H1 (cell line): ENCODE measurements at regions not wholly inside any gene's neighbourhood (a gene's known extent, or its start where the extent isn't known, plus 50 kb on each side); places are given as distances from the start of the nearest gene placed in this dataset.

Experiments
- CTCF ChIA-PET: fragments of 300-600 bp; sonication (Branson Sonifier 250); formaldehyde crosslinking; loops from one replicate; lab custom pipeline; 2021; ENCODE audit not compliant: partially characterized antibody; lab: Charles Lee
- POLR2A ChIA-PET: fragments of 300-600 bp; sonication (Branson Sonifier 250); formaldehyde crosslinking; loops from one replicate; lab custom pipeline; 2021; ENCODE audit warnings: inconsistent platforms; ENCODE audit not compliant: partially characterized antibody; lab: Charles Lee
- DNase-seq, 2 experiments: peaks; one replicate each; pipeline versions ENCODE4 v3.0.0 to v3.0.0-alpha.2; 2010 to 2022; ENCODE audit warnings: low spot score in 2 of 2, low read depth in 1 of 2, mixed read lengths in 1 of 2
- FAIRE-seq: peaks from 2 replicates; lab custom pipeline; 2011; peaks lifted over from hg19 to GRCh38; lab: Jason Lieb, UNC
- H2AFZ ChIP-seq: 2 replicates; pipeline ENCODE4 v1.8.1; 2012; ENCODE audit warnings: low read length, inconsistent platforms
- H2AK5ac ChIP-seq: 2 replicates; pipeline ENCODE4 v1.6.1; 2013; ENCODE audit warnings: low read depth, low read length
- H2BK120ac ChIP-seq: replicated peaks from 2 replicates; pipeline ENCODE3; 2013; ENCODE audit warnings: low read depth, low read length, inconsistent platforms
- H2BK12ac ChIP-seq: 2 replicates; pipeline ENCODE4 v1.6.1; 2013; ENCODE audit warnings: low read depth, low read length
- H2BK15ac ChIP-seq: 2 replicates; pipeline ENCODE4 v1.6.1; 2013; ENCODE audit warnings: low read length
- H2BK20ac ChIP-seq: 2 replicates; pipeline ENCODE4 v1.6.1; 2013; ENCODE audit warnings: low read length
- H2BK5ac ChIP-seq: 2 replicates; pipeline ENCODE4 v1.6.1; 2013; ENCODE audit warnings: low read depth, low read length
- H3K14ac ChIP-seq: 2 replicates; pipeline ENCODE4 v1.6.1; 2013; ENCODE audit warnings: inconsistent platforms; ENCODE audit not compliant: insufficient read length
- H3K18ac ChIP-seq: 2 replicates; pipeline ENCODE4 v1.6.1; 2013; ENCODE audit warnings: low read length; ENCODE audit errors: extremely low read depth
- H3K23ac ChIP-seq: 2 replicates; pipeline ENCODE4 v1.6.1; 2013; ENCODE audit warnings: inconsistent platforms; ENCODE audit not compliant: insufficient read length
- H3K23me2 ChIP-seq: 2 replicates; pipeline ENCODE4 v1.6.1; 2013; ENCODE audit warnings: low read depth, low read length
- H3K27ac ChIP-seq: 2 replicates; pipeline ENCODE4 v1.6.1; 2011; ENCODE audit warnings: low read depth, low read length, inconsistent platforms
- H3K27me3 ChIP-seq, 4 experiments: replicated peaks in 1 of 4; 1 replicate in 1 of 4; 2 replicates in 3 of 4; pipeline versions ENCODE4 v1.6.1 to v1.8.1; 2011 to 2013; ENCODE audit warnings: low read length in 3 of 4, mild to moderate bottlenecking in 3 of 4, inconsistent platforms in 2 of 4, mixed read lengths in 2 of 4, moderate library complexity in 1 of 4; ENCODE audit not compliant: control insufficient read depth in 3 of 4, insufficient read depth in 3 of 4; ENCODE audit errors: extremely low read depth in 1 of 4
- H3K36me3 ChIP-seq, 4 experiments: 2 replicates each; pipeline versions ENCODE4 v1.6.1 to v1.8.1; 2011 to 2013; ENCODE audit warnings: mild to moderate bottlenecking in 4 of 4, low read length in 3 of 4, moderate library complexity in 2 of 4, control low read depth in 1 of 4, inconsistent platforms in 1 of 4; ENCODE audit not compliant: insufficient read depth in 4 of 4, control insufficient read depth in 2 of 4
- H3K4ac ChIP-seq: replicated peaks from 2 replicates; pipeline ENCODE3; 2013; ENCODE audit warnings: low read length, low read depth, mixed read lengths, inconsistent platforms; ENCODE audit not compliant: insufficient read length
- H3K4me1 ChIP-seq, 4 experiments: replicated peaks in 1 of 4; 1 replicate in 1 of 4; 2 replicates in 3 of 4; pipeline versions ENCODE4 v1.6.1 to v1.8.1; 2011 to 2013; ENCODE audit warnings: low read length in 3 of 4, inconsistent platforms in 2 of 4, mixed read lengths in 1 of 4; ENCODE audit not compliant: insufficient read depth in 4 of 4, control insufficient read depth in 3 of 4
- H3K4me2 ChIP-seq, 2 experiments: 2 replicates each; pipeline versions ENCODE4 v1.6.1 to v1.8.1; 2011 to 2013; ENCODE audit warnings: low read depth in 2 of 2, low read length in 2 of 2, control low read depth in 1 of 2, inconsistent platforms in 1 of 2, mild to moderate bottlenecking in 1 of 2; ENCODE audit not compliant: insufficient read depth in 1 of 2
- H3K4me3 ChIP-seq, 4 experiments: fragments of 200-600, 300-600 bp in 1 of 4; sonication (generic), shearing (Covaris generic), sonication (Bioruptor Twin) in 1 of 4; 2 replicates each; pipeline versions ENCODE4 v1.5.1 to v1.8.1; 2011 to 2016; ENCODE audit warnings: low read length in 4 of 4, low read depth in 3 of 4, control low read depth in 2 of 4, inconsistent platforms in 2 of 4, mild to moderate bottlenecking in 2 of 4, mixed read lengths in 1 of 4, moderate library complexity in 1 of 4; ENCODE audit not compliant: insufficient read depth in 2 of 4; ENCODE audit errors: extremely low read depth in 1 of 4
- H3K56ac ChIP-seq: replicated peaks from 2 replicates; pipeline ENCODE3; 2013; ENCODE audit warnings: low read depth, mild to moderate bottlenecking, mixed read lengths, low read length, inconsistent platforms; ENCODE audit not compliant: insufficient read length
- H3K79me1 ChIP-seq: 2 replicates; pipeline ENCODE4 v1.6.1; 2013; ENCODE audit warnings: low read depth, low read length, control low read depth
- H3K79me2 ChIP-seq, 2 experiments: 2 replicates each; pipeline versions ENCODE4 v1.6.1 to v1.8.1; 2012 to 2013; ENCODE audit warnings: low read length in 2 of 2, mild to moderate bottlenecking in 2 of 2, inconsistent platforms in 1 of 2; ENCODE audit not compliant: insufficient read depth in 2 of 2, control insufficient read depth in 1 of 2
- H3K9ac ChIP-seq, 4 experiments: replicated peaks in 1 of 4; 1 replicate in 1 of 4; 2 replicates in 3 of 4; pipeline versions ENCODE4 v1.6.1 to v1.8.1; 2011 to 2013; ENCODE audit warnings: low read depth in 3 of 4, low read length in 3 of 4, control low read depth in 2 of 4, mild to moderate bottlenecking in 2 of 4, moderate library complexity in 2 of 4, inconsistent platforms in 1 of 4; ENCODE audit errors: extremely low read depth in 1 of 4
- H3K9me3 ChIP-seq, 2 experiments: 2 replicates each; pipeline versions ENCODE4 v1.6.1 to v1.8.1; 2012 to 2013; ENCODE audit warnings: mild to moderate bottlenecking in 2 of 2, moderate library complexity in 2 of 2, control low read depth in 1 of 2, inconsistent platforms in 1 of 2, low read depth in 1 of 2, low read length in 1 of 2, mixed read lengths in 1 of 2; ENCODE audit not compliant: insufficient read depth in 2 of 2
- H4K20me1 ChIP-seq, 2 experiments: replicated peaks in 1 of 2; 2 replicates each; pipeline versions ENCODE3 to v1.8.1; 2011 to 2013; ENCODE audit warnings: inconsistent platforms in 2 of 2, low read length in 2 of 2, mild to moderate bottlenecking in 1 of 2; ENCODE audit not compliant: insufficient read depth in 2 of 2, control insufficient read depth in 1 of 2
- H4K5ac ChIP-seq: 2 replicates; pipeline ENCODE4 v1.6.1; 2013; ENCODE audit warnings: low read length, low read depth, mixed read lengths, inconsistent platforms; ENCODE audit not compliant: insufficient read length
- H4K8ac ChIP-seq: 2 replicates; pipeline ENCODE4 v1.8.0; 2013; ENCODE audit warnings: mild to moderate bottlenecking, moderate library complexity, low read length, inconsistent platforms; ENCODE audit not compliant: insufficient read depth; ENCODE audit errors: extremely low read depth
- H4K91ac ChIP-seq: replicated peaks from 2 replicates; pipeline ENCODE3; 2013; ENCODE audit warnings: low read length, mixed read lengths, inconsistent platforms; ENCODE audit not compliant: insufficient read length
- CBX5 ChIP-seq: fragments of 300-800, 300-1000 bp; sonication (generic); IDR thresholded peaks from 2 replicates; pipeline ENCODE4 v1.7.1; 2016; ENCODE audit warnings: antibody characterized with exemption, low read length, low read depth
- GTF2F1 ChIP-seq: IDR thresholded peaks from 2 replicates; pipeline ENCODE4 v1.6.1; 2012; ENCODE audit warnings: low read depth, low read length, improper control_type of control experiment, borderline replicate concordance
- HDAC2 ChIP-seq, 2 experiments: fragments of 300-600 bp in 1 of 2; sonication (generic) in 1 of 2; IDR thresholded peaks; 2 replicates each; pipeline ENCODE4 v1.6.1; 2011 to 2012; ENCODE audit warnings: low read depth in 2 of 2, low read length in 2 of 2, mild to moderate bottlenecking in 2 of 2, moderate library complexity in 2 of 2, borderline replicate concordance in 1 of 2, inconsistent platforms in 1 of 2
- KDM1A ChIP-seq: fragments of 200-600, 300-600 bp; sonication (generic); IDR thresholded peaks from 2 replicates; pipeline ENCODE4 v1.7.1; 2016; ENCODE audit warnings: mild to moderate bottlenecking, low read length, borderline replicate concordance
- KDM4A ChIP-seq: IDR thresholded peaks from one replicate; pipeline ENCODE4 v1.7.1; 2012; ENCODE audit warnings: low read depth, mild to moderate bottlenecking, moderate library complexity, low read length, inconsistent platforms; ENCODE audit not compliant: severe bottlenecking
- TCF12 ChIP-seq: IDR thresholded peaks from 2 replicates; pipeline ENCODE4 v1.6.1; 2011; ENCODE audit warnings: low read depth, mild to moderate bottlenecking, low read length
- WGBS, 2 experiments: shearing (Covaris generic) in 1 of 2; methylation state at CpG; one replicate each; pipeline versions ENCODE4 v1.1.6 to v1.1.7; 2013 to 2015; ENCODE audit warnings: low lambda C conversion rate in 2 of 2, mixed read lengths in 2 of 2, inconsistent platforms in 1 of 2, low coverage in 1 of 2, missing lambda C conversion rate in 1 of 2; ENCODE audit not compliant: insufficient replicate concordance in 2 of 2, insufficient coverage in 1 of 2, insufficient read length in 1 of 2; ENCODE audit errors: extremely low coverage in 1 of 2, missing lambda C conversion rate in 1 of 2; 5-methylcytosine and 5-hydroxymethylcytosine counted together
- TF ChIP-seq, protein P1 (sequence below): IDR thresholded peaks from 2 replicates; pipeline ENCODE4 v1.6.1; 2012; ENCODE audit warnings: inconsistent platforms

DNA sequence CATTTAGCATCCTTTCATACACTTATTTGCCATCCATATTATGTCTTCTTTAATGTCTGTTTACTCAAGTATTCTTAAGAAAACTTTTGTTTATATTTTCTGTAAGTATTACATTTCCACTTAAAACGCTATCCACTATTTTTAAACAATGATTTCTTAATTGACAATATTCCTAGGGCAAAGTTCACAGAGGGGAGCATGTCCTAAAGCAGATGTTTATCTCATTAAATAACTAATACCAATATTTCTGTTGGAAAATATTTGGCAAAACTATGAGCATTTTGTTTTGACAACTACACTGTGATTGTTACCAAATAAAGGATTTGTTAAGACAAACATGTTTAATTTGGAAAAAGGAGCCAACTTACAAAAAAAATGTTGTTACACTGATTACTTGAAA is 643.3 kb downstream of the SLITRK5 start:
- DNase-seq = no peak
- no peaks in the 10 kb centered on the region for H3K36me3 ChIP-seq
- no peak overlapping the region for H3K18ac ChIP-seq
- TF ChIP-seq KDM4A (no peak), HDAC2 (IDR thresholded peaks at IDR 0.05; ENCODE audit: borderline replicate concordance in 1 of 2, low read depth in 2 of 2, low read length in 2 of 2) (no peak), CBX5 (no peak), TCF12 (no peak), KDM1A (no peak), GTF2F1 (no peak)
- TF ChIP-seq, protein P1, sequence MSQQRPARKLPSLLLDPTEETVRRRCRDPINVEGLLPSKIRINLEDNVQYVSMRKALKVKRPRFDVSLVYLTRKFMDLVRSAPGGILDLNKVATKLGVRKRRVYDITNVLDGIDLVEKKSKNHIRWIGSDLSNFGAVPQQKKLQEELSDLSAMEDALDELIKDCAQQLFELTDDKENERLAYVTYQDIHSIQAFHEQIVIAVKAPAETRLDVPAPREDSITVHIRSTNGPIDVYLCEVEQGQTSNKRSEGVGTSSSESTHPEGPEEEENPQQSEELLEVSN = no peak
- H3K9ac ChIP-seq = no peak overlapping the region
- H2AK5ac ChIP-seq = no peak overlapping the region
- H2BK5ac ChIP-seq = no peak overlapping the region
- no peaks in the 10 kb centered on the region for H3K4me1 ChIP-seq
- H3K27ac ChIP-seq = no peak overlapping the region
- no peaks in the 10 kb centered on the region for H3K79me1 ChIP-seq
- H3K4ac ChIP-seq = no peak overlapping the region
- H2BK20ac ChIP-seq = no peak overlapping the region
- H3K14ac ChIP-seq = no peak overlapping the region
- no peak overlapping the region for H2BK12ac ChIP-seq
- no peaks in the 10 kb centered on the region for H4K20me1 ChIP-seq
- no peak overlapping the region for H3K4me3 ChIP-seq
- H3K56ac ChIP-seq = no peak overlapping the region
- H3K27me3 ChIP-seq = no peaks in the 10 kb centered on the region
- H4K5ac ChIP-seq = no peak overlapping the region
- no peaks in the 10 kb centered on the region for H3K79me2 ChIP-seq
- 93% methylated on average over 1 of the region's 1 CpG; no CpG with 5 or more reads in 1 of the 2 experiments for WGBS, 2 experiments
- no peak overlapping the region for H2BK120ac ChIP-seq
- FAIRE-seq = no peak
- ChIA-PET POLR2A (no interaction called here), CTCF (no interaction called here)
- no peaks in the 10 kb centered on the region; the same call in 1 of the 2 replicates for H3K23me2 ChIP-seq
- no peak overlapping the region for H2AFZ ChIP-seq
- no peak overlapping the region for H3K4me2 ChIP-seq
- no peak overlapping the region for H4K8ac ChIP-seq
- no peak overlapping the region for H3K23ac ChIP-seq
- no peak overlapping the region for H4K91ac ChIP-seq
- H3K9me3 ChIP-seq = no peaks in the 10 kb centered on the region
- no peak overlapping the region for H2BK15ac ChIP-seq
